H9 (cell line): ENCODE measurements at regions not wholly inside any gene's neighbourhood (a gene's known extent, or its start where the extent isn't known, plus 50 kb on each side); places are given as distances from the start of the nearest gene placed in this dataset.

Experiments used
- DNase-seq: peaks from one replicate; pipeline ENCODE4 v3.0.0-alpha.2; 2017
- H2AFZ ChIP-seq: one replicate; pipeline ENCODE4 v1.6.1; 2013; ENCODE audit warnings: mild to moderate bottlenecking, low read length, control low read depth, moderate library complexity
- H2AK5ac ChIP-seq: 2 replicates; pipeline ENCODE4 v1.6.1; 2013; ENCODE audit warnings: low read length, control low read depth, mixed read lengths; ENCODE audit not compliant: insufficient read length
- H2BK120ac ChIP-seq: one replicate; pipeline ENCODE4 v1.6.1; 2013; ENCODE audit warnings: low read depth, mild to moderate bottlenecking, low read length, control low read depth, inconsistent platforms; ENCODE audit not compliant: poor library complexity, severe bottlenecking
- H2BK12ac ChIP-seq: 2 replicates; pipeline ENCODE4 v1.6.1; 2013; ENCODE audit warnings: low read length, control low read depth, mixed read lengths, low read depth; ENCODE audit not compliant: insufficient read length
- H2BK15ac ChIP-seq: 2 replicates; pipeline ENCODE4 v1.6.1; 2013; ENCODE audit warnings: low read depth, low read length, control low read depth
- H2BK20ac ChIP-seq: one replicate; pipeline ENCODE4 v1.6.1; 2013; ENCODE audit warnings: low read depth, mild to moderate bottlenecking, low read length, control low read depth, inconsistent platforms; ENCODE audit not compliant: poor library complexity, severe bottlenecking
- H2BK5ac ChIP-seq: 2 replicates; pipeline ENCODE4 v1.6.1; 2013; ENCODE audit warnings: low read length, control low read depth, mixed read lengths; ENCODE audit not compliant: insufficient read length
- H3K14ac ChIP-seq: 2 replicates; pipeline ENCODE4 v1.6.1; 2013; ENCODE audit warnings: low read length, control low read depth; ENCODE audit not compliant: insufficient read depth
- H3K18ac ChIP-seq: 2 replicates; pipeline ENCODE4 v1.6.1; 2013; ENCODE audit warnings: low read depth, mild to moderate bottlenecking, mixed read lengths, low read length, control low read depth; ENCODE audit not compliant: insufficient read length
- H3K23ac ChIP-seq: 2 replicates; pipeline ENCODE4 v1.6.1; 2013; ENCODE audit warnings: low read length, control low read depth, mixed read lengths, low read depth; ENCODE audit not compliant: insufficient read length
- H3K23me2 ChIP-seq: 2 replicates; pipeline ENCODE4 v1.6.1; 2013; ENCODE audit warnings: low read depth, mild to moderate bottlenecking, mixed read lengths, low read length, control low read depth; ENCODE audit not compliant: insufficient read length, poor library complexity, severe bottlenecking
- H3K27ac ChIP-seq: 2 replicates; pipeline ENCODE4 v1.5.1; 2013; ENCODE audit warnings: low read length, control low read depth, mixed read lengths, low read depth; ENCODE audit not compliant: insufficient read length
- H3K27me3 ChIP-seq: 2 replicates; pipeline ENCODE4 v1.6.1; 2013; ENCODE audit warnings: low read length, control low read depth, inconsistent platforms; ENCODE audit not compliant: insufficient read depth
- H3K4ac ChIP-seq: 2 replicates; pipeline ENCODE4 v1.6.1; 2013; ENCODE audit warnings: low read depth, mild to moderate bottlenecking, control low read depth, inconsistent platforms, low read length, moderate library complexity
- H3K4me1 ChIP-seq: 2 replicates; pipeline ENCODE4 v1.6.1; 2013; ENCODE audit warnings: low read length, control low read depth, inconsistent platforms; ENCODE audit not compliant: insufficient read depth
- H3K4me2 ChIP-seq: 2 replicates; pipeline ENCODE4 v1.6.1; 2013; ENCODE audit warnings: low read length, control low read depth, mixed read lengths; ENCODE audit not compliant: insufficient read length, insufficient read depth
- H3K56ac ChIP-seq: 2 replicates; pipeline ENCODE4 v1.6.1; 2013; ENCODE audit warnings: low read depth, mild to moderate bottlenecking, mixed read lengths, low read length, control low read depth; ENCODE audit not compliant: insufficient read length
- H3K79me1 ChIP-seq: 2 replicates; pipeline ENCODE4 v1.6.1; 2013; ENCODE audit warnings: low read depth, mild to moderate bottlenecking, moderate library complexity, low read length, control low read depth, inconsistent platforms; ENCODE audit not compliant: insufficient read depth, poor library complexity, severe bottlenecking
- H3K79me2 ChIP-seq: 2 replicates; pipeline ENCODE4 v1.6.1; 2013; ENCODE audit warnings: low read length, control low read depth, inconsistent platforms; ENCODE audit not compliant: insufficient read depth
- H3K9ac ChIP-seq: 2 replicates; pipeline ENCODE4 v1.6.1; 2013; ENCODE audit warnings: low read length, control low read depth, mixed read lengths; ENCODE audit not compliant: insufficient read length; ENCODE audit errors: extremely low read depth
- H3K9me3 ChIP-seq: one replicate; pipeline ENCODE4 v1.6.1; 2013; ENCODE audit warnings: low read depth, low read length, inconsistent platforms; ENCODE audit not compliant: control insufficient read depth
- H3T11ph ChIP-seq: one replicate; pipeline ENCODE4 v1.6.1; 2013; ENCODE audit warnings: mild to moderate bottlenecking, low read length, control low read depth, inconsistent platforms
- H4K20me1 ChIP-seq: one replicate; pipeline ENCODE4 v1.6.1; 2013; ENCODE audit not compliant: control insufficient read depth, insufficient read length, insufficient read depth
- H4K5ac ChIP-seq: 2 replicates; pipeline ENCODE4 v1.6.1; 2013; ENCODE audit warnings: low read depth, mild to moderate bottlenecking, mixed read lengths, low read length, control low read depth; ENCODE audit not compliant: insufficient read length
- H4K8ac ChIP-seq: replicated peaks from 2 replicates; pipeline ENCODE4 v1.6.1; 2013; ENCODE audit warnings: low read length, control low read depth, mixed read lengths, low read depth; ENCODE audit not compliant: insufficient read length
- H4K91ac ChIP-seq: 2 replicates; pipeline ENCODE4 v1.6.1; 2013; ENCODE audit warnings: low read depth, mild to moderate bottlenecking, moderate library complexity, mixed read lengths, low read length, control low read depth; ENCODE audit not compliant: insufficient read length
- H3K27ac Mint-ChIP-seq, 3 experiments: 2 replicates in 2 of 3; 3 replicates in 1 of 3; pipeline ENCODE4 v1.8.0; 2020 to 2021; ENCODE audit warnings: mixed read lengths in 3 of 3, mild to moderate bottlenecking in 1 of 3, moderate library complexity in 1 of 3
- H3K27me3 Mint-ChIP-seq: 2 replicates; pipeline ENCODE4 v1.8.0; 2021; ENCODE audit warnings: low read depth, mild to moderate bottlenecking, moderate library complexity, mixed read lengths
- H3K36me3 Mint-ChIP-seq, 3 experiments: 2 replicates in 2 of 3; 3 replicates in 1 of 3; pipeline ENCODE4 v1.8.0; 2020 to 2021; ENCODE audit warnings: low read depth in 3 of 3, mixed read lengths in 3 of 3; ENCODE audit not compliant: insufficient read depth in 1 of 3
- H3K4me1 Mint-ChIP-seq, 2 experiments: 2 replicates each; pipeline ENCODE4 v1.8.0; 2020; ENCODE audit warnings: mixed read lengths in 2 of 2
- H3K4me3 Mint-ChIP-seq, 2 experiments: 2 replicates in 1 of 2; 3 replicates in 1 of 2; pipeline ENCODE4 v1.8.0; 2020 to 2021; ENCODE audit warnings: mild to moderate bottlenecking in 2 of 2, mixed read lengths in 2 of 2, moderate library complexity in 1 of 2
- H3K9me3 Mint-ChIP-seq, 2 experiments: 2 replicates in 1 of 2; 3 replicates in 1 of 2; pipeline ENCODE4 v1.8.0; 2020; ENCODE audit warnings: mild to moderate bottlenecking in 2 of 2, mixed read lengths in 2 of 2, moderate library complexity in 1 of 2
- CTCF ChIP-seq: fragments of 200-600 bp; sonication (generic); conservative IDR thresholded peaks from 3 replicates; pipeline ENCODE4 v1.8.0; 2021; ENCODE audit warnings: antibody characterized with exemption, mild to moderate bottlenecking
- WGBS: extraction: QIAGEN DNeasy Blood & Tissue Kit; methylation state at CpG from one replicate; pipeline ENCODE4 v1.1.7; 2013; ENCODE audit warnings: missing lambda C conversion rate, low lambda C conversion rate, mixed read lengths; ENCODE audit not compliant: insufficient read length; ENCODE audit errors: extremely low coverage; 5-methylcytosine and 5-hydroxymethylcytosine counted together

- Histone ChIP-seq H2BK12ac (no peak overlapping the region), H3K79me1 (no peaks in the 10 kb centered on the region), H3K9ac (no peak overlapping the region), H4K91ac (no peak overlapping the region), H3K23me2 (no peaks in the 10 kb centered on the region), H3K9me3 (no peaks in the 10 kb centered on the region), H3K27ac (no peak overlapping the region), H3K79me2 (no peaks in the 10 kb centered on the region), H2BK15ac (no peak overlapping the region), H3K4ac (no peak overlapping the region), H4K8ac (no peak overlapping the region), H2BK5ac (no peak overlapping the region), H3T11ph (no peak overlapping the region), H4K5ac (no peak overlapping the region), H3K4me1 (no peaks in the 10 kb centered on the region; the same call in none of the 2 replicates), H3K27me3 (no peaks in the 10 kb centered on the region), H3K4me2 (no peak overlapping the region), H3K14ac (no peak overlapping the region; the same call in 1 of the 2 replicates), H3K23ac (no peak overlapping the region), H2AFZ (no peak overlapping the region), H2BK120ac (no peak overlapping the region), H3K18ac (no peak overlapping the region), H2AK5ac (no peak overlapping the region), H4K20me1 (no peaks in the 10 kb centered on the region), H2BK20ac (no peak overlapping the region), H3K56ac (no peak overlapping the region)
- Mint-ChIP-seq H3K4me1 (peaks cover 15 to 20% of the 10 kb centered on the region in 2 experiments), H3K27ac (peak overlapping the region in 1 of 3 experiments; percentile 46; a peak in 1 of 7 replicates), H3K27me3 (no peaks in the 10 kb centered on the region; the same call in 1 of the 2 replicates), H3K9me3 (peaks cover 14 to 22% of the 10 kb centered on the region in 2 experiments), H3K36me3 (peaks cover 11 to 20% (median 16%) of the 10 kb centered on the region in 3 experiments), H3K4me3 (no peak overlapping the region)
- TF ChIP-seq CTCF: no peak
- no CpG with 5 or more reads among the region's 1 CpG for WGBS
- DNase-seq: no peak
Observed at GRCh38 chr5:52331725-52332124, 456.0 kb upstream of the ITGA1 start.
